Activated naive CD8-positive, alpha-beta T cell treated with anti-CD3 and anti-CD28 coated beads, Interleukin-2, amount 50 U/mL, for 16 hours (primary cell): ENCODE measurements at regions not wholly inside any gene's neighbourhood (a gene's known extent, or its start where the extent isn't known, plus 50 kb on each side); places are given as distances from the start of the nearest gene placed in this dataset.

Experiments
- DNase-seq: peaks from one replicate; pipeline ENCODE4 v3.0.0-alpha.2; 2020; ENCODE audit warnings: low read depth, low spot score

- no peak for DNase-seq
These were observed 136.1 kb upstream of the LGALSL start for GRCh38 chr2:64317707-64318475.

- no peak for DNase-seq
These were observed 135.6 kb upstream of the LGALSL start for GRCh38 chr2:64318476-64318748.

- DNase-seq: no peak
These were observed 134.1 kb upstream of the LGALSL start for GRCh38 chr2:64319896-64320295.

GRCh38 chr2:64322433-64322832, 131.5 kb upstream of the LGALSL start:
- no peak for DNase-seq

GRCh38 chr2:64323197-64323596, 130.8 kb upstream of the LGALSL start:
- DNase-seq: no peak

GRCh38 chr2:64324746-64325410, 129.1 kb upstream of the LGALSL start:
- DNase-seq: no peak

GRCh38 chr2:64325477-64325851, 128.5 kb upstream of the LGALSL start:
- DNase-seq: no peak

GRCh38 chr2:64325852-64326577, 127.9 kb upstream of the LGALSL start:
- DNase-seq: peak; percentile 25

- no peak for DNase-seq
These were observed 127.3 kb upstream of the LGALSL start for GRCh38 chr2:64326578-64327050.

- DNase-seq: no peak
These were observed 126.8 kb upstream of the LGALSL start for GRCh38 chr2:64327129-64327509.

- DNase-seq: peak; percentile 22
These were observed 126.2 kb upstream of the LGALSL start for GRCh38 chr2:64327510-64328414.

GRCh38 chr2:64328415-64328722, 125.6 kb upstream of the LGALSL start:
- no peak for DNase-seq

- DNase-seq: no peak
These were observed 125.2 kb upstream of the LGALSL start for GRCh38 chr2:64328756-64329155.

GRCh38 chr2:64329848-64330247, 124.1 kb upstream of the LGALSL start:
- DNase-seq: no peak

- DNase-seq: peak; percentile 62
These were observed 123.5 kb upstream of the LGALSL start for GRCh38 chr2:64330281-64331113.

GRCh38 chr2:64331114-64331645, 122.8 kb upstream of the LGALSL start:
- DNase-seq: no peak

GRCh38 chr2:64331849-64332699, 121.9 kb upstream of the LGALSL start:
- DNase-seq: no peak

- no peak for DNase-seq
These were observed 117.8 kb upstream of the LGALSL start for GRCh38 chr2:64336171-64336570.

GRCh38 chr2:64337314-64337713, 116.6 kb upstream of the LGALSL start:
- no peak for DNase-seq

GRCh38 chr2:64338108-64338507, 115.9 kb upstream of the LGALSL start:
- DNase-seq: no peak
